ENCODE measurements at regions not wholly inside any gene's neighbourhood (a gene's known extent, or its start where the extent isn't known, plus 50 kb on each side); places are given as distances from the start of the nearest gene placed in this dataset.

- no peak for TF ChIP-seq POLR2A (IDR thresholded peaks at IDR 0.05)
- no peak for TF ChIP-seq EP300 (IDR thresholded peaks at IDR 0.05; ENCODE audit: low read depth)
- no peak for TF ChIP-seq CTCF (IDR thresholded peaks at IDR 0.05)
Measured at GRCh38 chr11:7154881-7155361, 66.1 kb downstream of the RBMXL2 start.

All from transverse colon (tissue), 3 donors.